SK-N-SH treated with all-trans-retinoic acid at 6 μM for 48 hours (cell line): ENCODE measurements at regions not wholly inside any gene's neighbourhood (a gene's known extent, or its start where the extent isn't known, plus 50 kb on each side); places are given as distances from the start of the nearest gene placed in this dataset.

Experiments used
- CSRNP3 ChIP-seq: fragments of 250-450 bp; sonication (Bioruptor Pico); IDR thresholded peaks from 2 replicates; pipeline ENCODE4 v1.5.1; 2021; ENCODE audit warnings: mild to moderate bottlenecking, moderate library complexity
- ZFP30 ChIP-seq: fragments of 450-650 bp; formaldehyde crosslinking; IDR thresholded peaks from 2 replicates; pipeline ENCODE4 v1.5.0; 2022; ENCODE audit warnings: mild to moderate bottlenecking, moderate library complexity

GRCh38 chrX:87788976-87789375, 271.4 kb downstream of the KLHL4 start:
- TF ChIP-seq ZFP30 (CRISPR knock-in tag) (no peak), CSRNP3 (no peak)
